SH-SY5Y (cell line): ENCODE measurements at regions not wholly inside any gene's neighbourhood (a gene's known extent, or its start where the extent isn't known, plus 50 kb on each side); places are given as distances from the start of the nearest gene placed in this dataset.

Experiments
- GATA2 ChIP-seq: IDR thresholded peaks from 2 replicates; pipeline ENCODE4 v1.6.1; 2011; ENCODE audit warnings: mild to moderate bottlenecking, low read depth, low read length
- GATA3 ChIP-seq: IDR thresholded peaks from 2 replicates; pipeline ENCODE4 v1.6.1; 2011; ENCODE audit warnings: low read depth, mild to moderate bottlenecking, low read length, moderate library complexity

GRCh38 chr7:16212610-16213009 is 208.7 kb downstream of the CRPPA start:
- TF ChIP-seq GATA2 = no peak
- no peak for TF ChIP-seq GATA3
